ENCODE measurements at regions not wholly inside any gene's neighbourhood (a gene's known extent, or its start where the extent isn't known, plus 50 kb on each side); places are given as distances from the start of the nearest gene placed in this dataset.

DNA sequence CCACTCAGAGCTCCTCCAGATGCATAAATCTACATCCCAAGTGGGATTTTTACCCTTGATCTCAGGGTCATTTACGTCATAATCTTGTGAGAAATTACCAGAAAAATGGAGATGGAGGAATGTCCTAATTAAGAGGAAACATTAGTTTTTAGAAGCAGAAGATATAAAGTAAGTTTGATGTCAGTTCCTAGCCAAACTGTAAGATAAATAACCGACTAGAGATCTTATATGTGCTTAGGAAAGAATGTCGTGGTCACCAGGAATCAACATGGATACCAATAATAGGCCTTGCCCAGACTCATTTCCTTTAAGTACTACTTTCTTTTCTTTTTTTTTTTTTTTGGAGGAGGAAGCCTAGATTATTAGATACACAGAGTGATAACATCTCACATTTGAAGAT is 186.9 kb downstream of the UTRN start:
- TF ChIP-seq EP300 (IDR thresholded peaks at IDR 0.05) = no peak
- no peak for TF ChIP-seq POLR2A (IDR thresholded peaks at IDR 0.05)
- TF ChIP-seq, protein P1, sequence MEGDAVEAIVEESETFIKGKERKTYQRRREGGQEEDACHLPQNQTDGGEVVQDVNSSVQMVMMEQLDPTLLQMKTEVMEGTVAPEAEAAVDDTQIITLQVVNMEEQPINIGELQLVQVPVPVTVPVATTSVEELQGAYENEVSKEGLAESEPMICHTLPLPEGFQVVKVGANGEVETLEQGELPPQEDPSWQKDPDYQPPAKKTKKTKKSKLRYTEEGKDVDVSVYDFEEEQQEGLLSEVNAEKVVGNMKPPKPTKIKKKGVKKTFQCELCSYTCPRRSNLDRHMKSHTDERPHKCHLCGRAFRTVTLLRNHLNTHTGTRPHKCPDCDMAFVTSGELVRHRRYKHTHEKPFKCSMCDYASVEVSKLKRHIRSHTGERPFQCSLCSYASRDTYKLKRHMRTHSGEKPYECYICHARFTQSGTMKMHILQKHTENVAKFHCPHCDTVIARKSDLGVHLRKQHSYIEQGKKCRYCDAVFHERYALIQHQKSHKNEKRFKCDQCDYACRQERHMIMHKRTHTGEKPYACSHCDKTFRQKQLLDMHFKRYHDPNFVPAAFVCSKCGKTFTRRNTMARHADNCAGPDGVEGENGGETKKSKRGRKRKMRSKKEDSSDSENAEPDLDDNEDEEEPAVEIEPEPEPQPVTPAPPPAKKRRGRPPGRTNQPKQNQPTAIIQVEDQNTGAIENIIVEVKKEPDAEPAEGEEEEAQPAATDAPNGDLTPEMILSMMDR (IDR thresholded peaks at IDR 0.05) = no peak
- no peak for TF ChIP-seq POLR2AphosphoS5 (IDR thresholded peaks at IDR 0.05)

Measured in gastroesophageal sphincter (tissue), 3 donors.